ENCODE measurements at regions not wholly inside any gene's neighbourhood (a gene's known extent, or its start where the extent isn't known, plus 50 kb on each side); places are given as distances from the start of the nearest gene placed in this dataset.

DNA sequence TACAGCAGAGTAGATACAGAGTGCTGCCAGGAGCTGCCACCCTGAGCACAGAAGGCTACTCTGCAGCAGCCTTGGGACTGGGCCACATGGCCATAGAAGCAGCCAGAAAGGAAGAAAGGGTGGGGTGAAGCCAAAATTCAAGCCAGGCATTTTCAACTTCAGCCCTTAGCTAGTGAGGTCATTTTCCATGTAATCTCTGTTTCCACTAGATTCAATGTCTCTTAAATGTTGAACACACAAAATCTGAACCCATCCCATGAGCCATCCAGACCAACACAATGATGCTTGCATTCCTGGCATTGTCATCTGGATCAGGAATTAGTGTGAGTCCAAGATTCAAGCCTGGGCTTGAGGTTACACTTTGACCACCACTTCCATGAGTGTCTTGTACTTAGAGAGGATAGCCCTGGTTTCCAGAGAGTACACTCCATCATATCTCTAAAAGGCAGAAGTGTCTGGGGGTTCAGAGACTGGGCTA, 243.6 kb downstream of the OSR1 start:
- Histone ChIP-seq H3K27me3 (ENCODE audit: control insufficient read depth, insufficient read depth, low read length) (no peaks in the 10 kb centered on the region), H3K79me2 (no peaks in the 10 kb centered on the region), H3K27ac (no peak overlapping the region), H3K4me3 (ENCODE audit: low read depth, low read length) (no peak overlapping the region), H3K9ac (no peak overlapping the region), H3K9me3 (ENCODE audit: control insufficient read depth, low read length) (no peaks in the 10 kb centered on the region), H2AFZ (no peak overlapping the region), H3K36me3 (ENCODE audit: control insufficient read depth, insufficient read depth, low read length) (no peaks in the 10 kb centered on the region), H3K4me1 (no peaks in the 10 kb centered on the region), H3K4me2 (ENCODE audit: low read length) (no peak overlapping the region)
- no peak for TF ChIP-seq CTCF (IDR thresholded peaks at IDR 0.05)

DNA sequence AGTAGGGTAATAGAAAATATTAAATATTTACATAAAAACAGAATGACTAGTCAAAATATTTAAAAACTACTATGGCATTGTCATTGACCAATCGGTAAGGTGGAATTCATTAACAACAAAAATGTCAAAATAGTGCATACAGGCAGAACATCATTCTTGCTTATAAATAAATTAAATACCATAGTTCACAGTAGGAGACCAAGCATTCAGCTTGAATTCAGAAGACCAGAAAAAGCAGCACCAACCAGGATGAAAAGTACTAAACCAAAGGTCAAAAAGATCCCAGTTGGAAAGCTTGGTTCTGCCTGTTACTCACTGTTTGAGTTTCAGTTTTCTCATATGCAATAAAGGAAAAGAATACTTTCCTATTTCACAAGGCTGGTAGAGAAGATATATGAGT, 244.3 kb downstream of the OSR1 start:
- no peaks in the 10 kb centered on the region for H3K9me3 ChIP-seq (ENCODE audit: control insufficient read depth, low read length)
- H3K9ac ChIP-seq, result no peak overlapping the region
- TF ChIP-seq CTCF (IDR thresholded peaks at IDR 0.05), result no peak
- H2AFZ ChIP-seq, result no peak overlapping the region
- H3K4me1 ChIP-seq, result no peaks in the 10 kb centered on the region
- no peaks in the 10 kb centered on the region for H3K36me3 ChIP-seq (ENCODE audit: control insufficient read depth, insufficient read depth, low read length)
- H3K27ac ChIP-seq, result no peak overlapping the region
- no peaks in the 10 kb centered on the region for H3K27me3 ChIP-seq (ENCODE audit: control insufficient read depth, insufficient read depth, low read length)
- no peak overlapping the region for H3K4me2 ChIP-seq (ENCODE audit: low read length)
- H3K4me3 ChIP-seq (ENCODE audit: low read depth, low read length), result no peak overlapping the region
- no peaks in the 10 kb centered on the region for H3K79me2 ChIP-seq

DNA sequence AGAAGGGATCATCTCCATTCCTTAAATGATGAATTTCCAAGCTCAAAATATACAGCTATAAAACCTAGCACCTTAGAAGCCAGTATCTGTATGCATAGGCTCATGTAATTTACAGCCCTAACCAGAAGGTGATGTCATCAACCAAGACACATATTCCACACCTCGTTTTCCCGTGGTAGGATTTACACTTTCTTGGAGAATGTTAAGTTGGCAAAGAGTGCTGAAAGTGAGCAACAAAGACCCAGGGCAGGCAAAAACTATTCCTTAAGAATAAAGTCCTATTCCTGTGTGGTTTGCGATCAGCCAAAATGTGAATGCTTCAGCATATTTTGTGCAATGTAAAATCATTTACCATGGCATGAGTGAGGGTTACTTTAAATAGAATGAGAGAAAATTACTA, 247.1 kb downstream of the OSR1 start:
- no peaks in the 10 kb centered on the region for H3K4me1 ChIP-seq
- H3K27me3 ChIP-seq (ENCODE audit: control insufficient read depth, insufficient read depth, low read length), result no peaks in the 10 kb centered on the region
- no peak for TF ChIP-seq CTCF (IDR thresholded peaks at IDR 0.05)
- no peaks in the 10 kb centered on the region for H3K9me3 ChIP-seq (ENCODE audit: control insufficient read depth, low read length)
- no peak overlapping the region for H2AFZ ChIP-seq
- no peak overlapping the region for H3K4me2 ChIP-seq (ENCODE audit: low read length)
- no peaks in the 10 kb centered on the region for H3K79me2 ChIP-seq
- H3K27ac ChIP-seq, result no peak overlapping the region
- H3K4me3 ChIP-seq (ENCODE audit: low read depth, low read length), result no peak overlapping the region
- no peaks in the 10 kb centered on the region for H3K36me3 ChIP-seq (ENCODE audit: control insufficient read depth, insufficient read depth, low read length)
- no peak overlapping the region for H3K9ac ChIP-seq

DNA sequence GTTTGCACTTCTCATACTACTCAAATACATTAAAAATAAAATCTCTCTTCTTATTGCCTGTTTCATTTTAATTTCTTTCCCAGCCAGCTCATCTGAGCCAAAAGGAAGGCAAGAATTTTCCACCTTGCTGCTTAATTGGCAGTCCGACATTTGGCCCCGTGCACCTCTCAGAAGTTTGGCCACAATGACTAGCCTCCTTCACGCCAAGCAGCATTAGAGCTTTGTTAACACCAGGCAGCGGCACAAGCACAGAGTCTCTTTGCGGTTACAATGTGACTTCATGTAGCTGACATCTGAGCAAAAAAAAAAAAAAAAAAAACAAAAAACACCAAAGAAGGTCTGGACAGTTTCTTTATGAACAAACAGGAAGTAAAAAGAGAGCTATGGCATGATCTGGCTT, 248.9 kb downstream of the OSR1 start:
- no peak overlapping the region for H2AFZ ChIP-seq
- H3K4me3 ChIP-seq (ENCODE audit: low read depth, low read length), result no peak overlapping the region
- H3K4me1 ChIP-seq, result no peaks in the 10 kb centered on the region
- H3K27ac ChIP-seq, result no peak overlapping the region
- H3K9me3 ChIP-seq (ENCODE audit: control insufficient read depth, low read length), result no peaks in the 10 kb centered on the region
- TF ChIP-seq CTCF (IDR thresholded peaks at IDR 0.05), result no peak
- H3K27me3 ChIP-seq (ENCODE audit: control insufficient read depth, insufficient read depth, low read length), result no peaks in the 10 kb centered on the region
- no peaks in the 10 kb centered on the region for H3K36me3 ChIP-seq (ENCODE audit: control insufficient read depth, insufficient read depth, low read length)
- H3K79me2 ChIP-seq, result no peaks in the 10 kb centered on the region
- no peak overlapping the region for H3K9ac ChIP-seq
- H3K4me2 ChIP-seq (ENCODE audit: low read length), result no peak overlapping the region

DNA sequence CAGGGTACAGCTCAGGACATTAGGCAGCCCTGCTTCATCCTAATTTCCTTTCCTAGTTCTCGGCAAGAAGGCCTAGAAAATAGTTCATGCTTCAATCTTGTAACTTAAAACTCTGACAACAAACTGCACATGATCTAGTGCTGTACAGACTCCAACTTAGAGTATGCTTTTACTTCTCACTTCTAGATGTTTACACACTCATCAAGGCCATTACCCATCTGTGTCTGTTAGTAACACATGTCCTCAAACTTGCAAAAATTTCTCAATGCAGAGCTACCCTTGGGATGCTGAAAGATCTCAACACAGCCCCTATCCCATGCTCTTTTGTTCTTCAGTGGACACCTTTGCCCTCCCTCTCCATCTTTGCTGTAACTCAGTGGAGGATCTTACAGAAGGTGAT, 252.0 kb downstream of the OSR1 start:
- H3K36me3 ChIP-seq (ENCODE audit: control insufficient read depth, insufficient read depth, low read length), result no peaks in the 10 kb centered on the region
- H3K4me3 ChIP-seq (ENCODE audit: low read depth, low read length), result no peak overlapping the region
- H2AFZ ChIP-seq, result no peak overlapping the region
- H3K4me1 ChIP-seq, result no peaks in the 10 kb centered on the region
- H3K9ac ChIP-seq, result no peak overlapping the region
- no peak for TF ChIP-seq CTCF (IDR thresholded peaks at IDR 0.05)
- H3K9me3 ChIP-seq (ENCODE audit: control insufficient read depth, low read length), result no peaks in the 10 kb centered on the region
- H3K4me2 ChIP-seq (ENCODE audit: low read length), result no peak overlapping the region
- H3K27me3 ChIP-seq (ENCODE audit: control insufficient read depth, insufficient read depth, low read length), result no peaks in the 10 kb centered on the region
- H3K27ac ChIP-seq, result no peak overlapping the region
- H3K79me2 ChIP-seq, result no peaks in the 10 kb centered on the region

All from parathyroid adenoma (tissue), 2 donors.